Fibroblast of villous mesenchyme (primary cell): ENCODE measurements at regions not wholly inside any gene's neighbourhood (a gene's known extent, or its start where the extent isn't known, plus 50 kb on each side); places are given as distances from the start of the nearest gene placed in this dataset.

Experiments
- DNase-seq: peaks from one replicate; pipeline ENCODE4 v3.0.0-alpha.2; 2010; ENCODE audit warnings: low read depth
- H3K4me3 ChIP-seq: 2 replicates; pipeline ENCODE4 v1.5.1; 2011; ENCODE audit warnings: low read depth, mild to moderate bottlenecking, low read length
- CTCF ChIP-seq: IDR thresholded peaks from 2 replicates; pipeline ENCODE4 v1.5.1; 2012; ENCODE audit warnings: low read depth, mild to moderate bottlenecking, low read length; ENCODE audit not compliant: insufficient read depth

GRCh38 chr3:132911741-132912415 lies 126.3 kb upstream of the TMEM108 start:
- no peak overlapping the region for H3K4me3 ChIP-seq
- DNase-seq: peak; percentile 50

GRCh38 chr3:132907293-132907692 lies 130.9 kb upstream of the TMEM108 start:
- TF ChIP-seq CTCF: no peak
- no peak for DNase-seq
- H3K4me3 ChIP-seq: no peak overlapping the region

More at GRCh38 chr3:132911741-132912415, 126.3 kb upstream of the TMEM108 start:
- TF ChIP-seq CTCF: no peak

GRCh38 chr3:132900481-132900880 lies 137.7 kb upstream of the TMEM108 start:
- no peak for DNase-seq
- TF ChIP-seq CTCF: no peak
- no peak overlapping the region for H3K4me3 ChIP-seq

- no peak for TF ChIP-seq CTCF
- no peak overlapping the region for H3K4me3 ChIP-seq
- no peak for DNase-seq
These were observed 140.1 kb upstream of the TMEM108 start for GRCh38 chr3:132898141-132898540.

- DNase-seq: no peak
- TF ChIP-seq CTCF: no peak
- no peak overlapping the region for H3K4me3 ChIP-seq
These were observed 145.2 kb upstream of the TMEM108 start for GRCh38 chr3:132892956-132893355.

- TF ChIP-seq CTCF: no peak
- no peak overlapping the region for H3K4me3 ChIP-seq
- no peak for DNase-seq
These were observed 156.3 kb upstream of the TMEM108 start for GRCh38 chr3:132881756-132882409.
